ENCODE measurements at regions not wholly inside any gene's neighbourhood (a gene's known extent, or its start where the extent isn't known, plus 50 kb on each side); places are given as distances from the start of the nearest gene placed in this dataset.

GRCh38 chr3:20511863-20512505, 326.0 kb upstream of the SGO1 start:
- TF ChIP-seq EZH2 (IDR thresholded peaks at IDR 0.05; ENCODE audit: borderline replicate concordance, low read depth, low read length, poor library complexity, severe bottlenecking) (no peak), CTCF (conservative IDR thresholded peaks at IDR 0.05; ENCODE audit: low read depth, low read length) (peak; percentile 66)

Measured in A673 (cell line).